Daoy (cell line): ENCODE measurements at regions not wholly inside any gene's neighbourhood (a gene's known extent, or its start where the extent isn't known, plus 50 kb on each side); places are given as distances from the start of the nearest gene placed in this dataset.

ENCODE experiments used
- DNase-seq: peaks from one replicate; pipeline ENCODE4 v3.0.0-alpha.2; 2015; ENCODE audit warnings: low read depth

GRCh38 chr2:215691346-215691745, 255.5 kb upstream of the FN1 start:
- DNase-seq, result no peak

DNA sequence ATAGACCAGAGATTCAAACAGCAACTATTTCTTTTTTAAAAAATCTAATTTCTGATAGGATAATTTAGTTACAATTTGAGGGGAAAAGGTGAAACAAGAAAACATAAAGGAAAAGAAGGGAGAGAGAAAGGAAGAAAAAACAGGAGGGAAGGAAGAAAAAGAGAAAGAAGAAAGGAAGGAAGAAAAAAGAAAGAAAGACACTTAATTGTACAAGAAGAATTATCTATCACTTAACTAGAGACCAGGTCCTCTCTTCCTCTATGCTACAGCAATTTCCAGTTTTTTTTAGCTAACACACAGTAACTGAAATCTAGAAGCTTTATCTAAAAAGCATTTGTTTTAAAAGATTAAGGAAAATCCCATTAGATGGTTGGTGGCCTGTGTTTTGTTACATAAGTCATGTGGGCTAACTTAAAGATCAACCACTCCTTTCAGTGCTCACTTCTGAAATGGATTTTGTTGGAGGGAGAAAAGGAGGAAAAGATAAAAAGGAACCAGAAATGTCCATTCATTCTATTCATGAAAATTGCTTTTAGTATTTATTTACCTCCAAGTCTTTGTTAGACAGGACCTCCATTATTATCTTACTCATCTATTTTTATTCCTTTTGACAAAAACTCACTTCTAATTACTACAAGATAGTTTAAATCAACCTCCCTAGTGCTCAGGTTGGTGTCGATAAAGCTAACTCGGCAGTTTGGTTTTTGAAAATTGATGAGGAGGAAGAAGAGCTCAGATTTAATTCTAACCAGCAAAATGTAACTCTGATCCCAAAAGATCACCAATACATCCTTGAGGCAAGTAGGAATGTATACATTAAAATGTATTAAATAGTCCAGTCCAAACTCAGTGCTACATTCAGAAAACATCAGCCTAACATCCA, 251.5 kb upstream of the FN1 start:
- no peak for DNase-seq

- DNase-seq, result no peak
Observed at GRCh38 chr2:215685238-215685990, 249.5 kb upstream of the FN1 start.

DNA sequence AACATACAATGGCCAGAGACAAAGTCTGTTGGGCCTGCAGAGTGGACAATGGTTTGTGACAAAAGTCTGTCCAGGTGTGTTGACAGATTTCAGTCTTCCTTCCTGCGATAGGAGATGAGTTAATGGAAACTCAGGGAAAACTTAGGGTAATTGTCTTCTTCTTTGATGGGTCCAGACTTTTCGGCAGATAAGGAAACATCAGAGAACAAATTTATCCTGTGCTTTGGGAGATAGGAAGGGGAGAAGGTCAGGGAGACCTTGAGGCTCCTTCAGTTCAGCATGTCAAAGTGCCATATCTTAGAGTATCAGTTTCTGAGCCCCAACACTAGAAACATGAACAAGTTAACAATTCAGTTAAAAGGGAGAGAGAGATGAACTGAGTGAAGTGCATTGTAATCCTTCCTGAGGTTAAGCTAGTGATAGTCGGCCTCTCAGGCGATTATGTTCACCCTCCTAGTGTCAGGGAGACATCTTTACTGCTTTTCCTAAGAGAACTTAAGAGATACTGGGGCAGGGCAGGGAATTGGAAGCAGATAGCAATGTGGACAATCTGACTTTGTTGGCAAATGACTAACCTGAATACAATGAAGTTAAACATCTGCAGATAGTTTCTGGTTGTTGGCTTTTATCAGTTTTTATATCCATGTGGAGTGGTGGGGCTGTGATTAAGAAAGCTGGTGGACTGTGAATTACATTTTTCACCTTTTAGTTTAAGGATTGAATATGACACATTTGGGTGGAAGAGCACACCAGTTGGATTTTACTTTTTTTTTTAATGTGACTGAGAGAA, 248.8 kb upstream of the FN1 start:
- peak; percentile 58 for DNase-seq

DNA sequence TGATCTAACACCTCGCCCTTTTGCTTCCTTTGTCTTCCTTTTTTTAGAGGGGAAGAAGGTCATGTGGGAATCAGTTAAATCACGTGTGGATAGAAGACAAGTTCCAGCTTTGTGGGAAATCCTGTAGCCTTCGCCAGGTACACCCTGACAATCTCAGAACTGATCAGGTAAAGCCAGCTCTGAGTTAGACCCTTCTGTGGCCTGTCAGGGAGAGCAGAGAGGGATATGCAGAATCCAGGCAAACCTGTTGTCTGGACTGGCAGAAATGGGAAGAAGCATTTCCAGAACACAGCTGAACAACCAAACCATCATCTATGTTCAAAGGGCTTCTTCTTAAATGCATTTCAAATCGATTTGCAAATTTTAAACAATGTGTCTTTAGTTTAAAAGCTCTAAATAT, 247.4 kb upstream of the FN1 start:
- DNase-seq, result no peak

GRCh38 chr2:215681799-215682596, 246.1 kb upstream of the FN1 start:
- DNase-seq, result no peak

DNA sequence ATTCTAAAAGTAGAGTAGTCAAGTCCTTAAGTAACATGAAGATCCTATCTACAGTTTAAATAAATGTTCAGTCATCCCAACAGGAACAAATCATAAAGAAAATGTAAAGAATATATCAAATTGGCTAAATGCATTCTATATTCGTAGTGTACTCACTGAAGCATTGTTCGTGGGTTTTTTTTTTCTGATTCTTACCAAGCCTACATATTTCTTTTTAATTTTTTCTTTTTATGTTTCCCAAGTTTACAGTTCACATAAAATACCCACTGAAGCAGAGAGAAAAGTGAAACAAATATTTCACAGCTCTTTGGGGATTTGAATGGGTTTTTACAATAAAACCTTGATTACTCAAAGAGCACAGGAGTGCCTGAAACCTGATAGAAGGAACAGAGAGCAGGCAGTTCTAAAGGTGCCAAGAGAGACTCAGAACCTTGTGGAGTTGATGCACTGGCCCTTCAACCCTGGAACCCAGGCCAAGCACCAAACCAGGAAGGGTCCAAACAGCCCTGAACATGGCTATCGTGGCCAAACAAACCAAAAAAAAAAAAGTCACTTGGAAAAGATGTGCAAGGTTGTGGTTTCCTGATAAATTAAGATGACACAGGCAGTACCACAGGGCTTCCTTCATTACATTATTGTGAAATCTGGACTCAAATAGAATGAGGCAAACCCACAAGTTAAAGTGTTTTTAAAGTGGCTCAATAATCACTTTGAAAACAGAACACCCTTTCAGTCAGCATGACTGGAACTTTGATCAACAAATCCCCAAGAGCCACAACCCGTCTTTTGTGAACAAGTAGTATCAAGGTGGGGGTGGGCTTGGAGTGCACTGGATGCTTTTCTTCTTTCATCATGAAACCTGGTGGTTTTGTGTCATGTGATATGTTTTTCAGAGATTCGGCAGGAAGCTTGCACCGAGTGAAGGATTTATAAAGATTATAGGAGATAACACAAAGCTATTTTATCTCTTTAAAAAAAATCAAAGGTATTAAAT, 245.0 kb upstream of the FN1 start:
- peak; percentile 93 for DNase-seq

GRCh38 chr2:215678094-215678493, 242.2 kb upstream of the FN1 start:
- no peak for DNase-seq

DNA sequence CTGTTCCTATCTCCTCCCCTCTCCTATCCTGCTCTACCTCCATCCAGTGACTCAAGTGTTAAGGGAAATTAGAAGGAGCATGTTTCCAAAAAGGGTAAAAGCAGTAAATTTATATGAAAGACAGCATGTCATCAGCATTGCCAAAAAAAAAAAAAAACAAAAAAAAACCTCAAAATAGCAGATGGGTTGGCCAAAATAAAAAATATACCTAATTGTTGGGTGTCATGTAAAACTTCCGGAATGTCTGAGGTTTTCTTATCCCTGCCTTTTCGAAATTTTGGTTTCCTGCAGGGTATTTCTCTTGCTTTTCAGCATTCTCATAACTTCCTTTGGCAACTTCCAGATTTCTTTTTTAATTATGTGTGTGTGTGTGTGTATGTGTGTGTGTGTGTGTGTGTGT, 241.6 kb upstream of the FN1 start:
- DNase-seq, result no peak

GRCh38 chr2:215672406-215672805, 236.5 kb upstream of the FN1 start:
- DNase-seq, result no peak

GRCh38 chr2:215671691-215672090, 235.8 kb upstream of the FN1 start:
- DNase-seq, result no peak

DNA sequence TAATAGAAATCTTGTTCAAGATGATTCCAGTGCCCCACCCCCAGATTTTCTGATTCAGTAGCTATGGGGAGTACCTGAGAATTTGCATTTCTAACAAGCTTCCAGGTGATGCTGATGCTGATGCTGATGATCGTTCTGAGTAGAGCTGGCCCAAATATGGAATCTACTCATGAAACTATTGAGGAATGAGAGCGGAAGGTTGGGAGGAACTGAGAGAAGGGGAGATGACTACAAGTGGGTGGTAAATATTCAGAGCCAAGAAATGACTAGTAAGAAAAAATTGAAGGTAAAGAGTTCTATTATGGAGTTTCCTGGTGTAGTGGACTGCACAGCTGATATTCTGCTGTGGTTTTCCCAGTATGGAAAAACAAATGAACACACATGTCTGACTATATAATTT, 235.4 kb upstream of the FN1 start:
- DNase-seq, result no peak

GRCh38 chr2:215670396-215670795, 234.5 kb upstream of the FN1 start:
- DNase-seq, result no peak

DNA sequence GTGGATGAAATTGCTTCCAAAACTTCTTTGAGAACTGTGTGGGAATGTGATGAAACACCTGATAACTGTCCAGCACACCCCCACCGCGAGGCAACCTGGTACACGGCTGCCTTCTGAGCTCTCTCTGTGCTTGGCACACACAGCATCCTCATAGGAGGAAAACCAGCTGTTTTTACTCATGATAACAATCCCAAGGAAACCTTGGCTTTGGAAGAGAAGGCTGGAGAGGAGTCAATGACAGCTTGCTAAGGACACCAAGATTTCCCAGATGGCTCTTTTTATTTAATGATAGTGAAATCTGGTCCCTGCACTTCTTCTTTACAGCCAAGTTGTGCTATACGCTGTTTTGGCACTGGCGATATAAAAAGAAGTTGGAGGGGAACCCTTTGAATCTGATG, 232.5 kb upstream of the FN1 start:
- no peak for DNase-seq

- no peak for DNase-seq
Observed at GRCh38 chr2:215667585-215668377, 231.9 kb upstream of the FN1 start.

DNA sequence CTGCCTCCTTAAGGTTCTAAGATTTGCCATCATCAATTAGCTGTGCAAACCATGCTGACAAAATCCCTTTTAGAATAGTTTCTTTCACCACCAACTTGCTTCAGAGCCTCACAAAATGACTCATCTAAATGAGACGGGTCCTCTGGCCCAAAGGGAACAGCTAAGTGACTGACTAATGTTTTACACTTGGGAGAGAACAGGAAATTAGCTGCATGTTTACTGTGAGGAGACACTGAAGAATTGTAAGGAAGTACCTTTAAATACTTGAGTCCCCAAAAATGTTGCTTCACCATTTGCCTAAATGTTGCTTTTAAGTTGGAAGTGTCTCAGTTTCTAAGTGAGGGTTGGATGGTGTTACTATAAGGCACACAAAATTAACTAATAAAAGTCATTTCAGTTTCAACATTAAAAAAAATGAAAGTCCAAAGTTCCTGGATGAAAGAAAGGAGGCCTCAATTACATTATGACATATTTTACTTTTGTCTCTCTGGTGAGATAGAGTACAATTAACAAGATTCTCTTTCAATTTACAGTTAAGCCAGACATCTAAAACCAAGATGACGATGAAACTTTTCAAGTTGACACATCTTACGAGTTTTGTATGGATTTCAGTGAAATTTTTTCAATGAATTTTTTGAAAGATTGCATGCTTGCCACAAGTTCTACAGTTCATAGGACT, 229.1 kb upstream of the FN1 start:
- DNase-seq, result peak; percentile 91

- DNase-seq, result no peak
Observed at GRCh38 chr2:215662715-215663114, 226.8 kb upstream of the FN1 start.

DNA sequence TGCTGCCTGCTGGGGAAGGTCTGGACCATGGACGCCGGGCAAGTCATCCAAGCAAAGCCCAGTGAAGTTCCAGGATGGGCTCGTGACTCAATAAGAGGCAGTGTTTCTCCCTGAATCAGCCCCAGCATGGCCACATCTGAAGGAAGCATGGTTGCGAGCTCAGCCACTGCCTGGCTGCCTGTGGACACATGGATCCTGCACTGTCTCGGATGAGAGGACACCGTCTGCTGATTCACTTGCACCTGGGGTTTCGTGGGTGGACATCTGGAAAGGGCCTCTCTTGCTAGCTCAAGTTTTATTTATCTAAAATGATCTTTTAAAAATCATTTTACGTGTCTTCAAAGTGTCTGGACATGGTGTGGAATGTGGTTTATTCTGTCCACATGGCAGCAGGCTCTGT, 224.8 kb upstream of the FN1 start:
- peak; percentile 82 for DNase-seq

DNA sequence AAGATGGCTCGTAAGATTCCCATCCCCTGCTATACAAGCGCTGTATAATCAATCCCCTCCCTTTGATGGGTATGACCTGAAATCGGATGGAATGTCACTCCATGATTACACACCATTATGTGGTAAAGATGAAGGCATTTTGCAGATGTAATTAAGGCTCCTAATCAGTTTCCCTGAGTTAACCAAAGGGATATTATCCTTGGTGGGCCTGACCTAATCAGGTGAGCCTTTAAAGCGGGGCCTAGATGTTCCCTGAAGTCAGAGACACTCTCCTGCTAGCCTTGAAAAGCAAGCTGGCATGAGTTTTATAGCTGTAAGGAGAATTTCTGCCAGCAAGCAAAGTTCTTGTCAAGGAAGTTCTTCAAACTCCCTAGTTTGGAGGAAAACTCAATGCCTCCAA, 223.8 kb upstream of the FN1 start:
- DNase-seq, result no peak
